ENCODE measurements at regions not wholly inside any gene's neighbourhood (a gene's known extent, or its start where the extent isn't known, plus 50 kb on each side); places are given as distances from the start of the nearest gene placed in this dataset.

GRCh38 chr13:71939186-71939585 is 72.2 kb upstream of the DACH1 start:
- no peak overlapping the region for H3K4me3 ChIP-seq
- no peak for DNase-seq (ENCODE audit: low spot score)
- no peak for TF ChIP-seq CTCF (IDR thresholded peaks at IDR 0.05)
- no peak overlapping the region for H3K27ac ChIP-seq

DNA sequence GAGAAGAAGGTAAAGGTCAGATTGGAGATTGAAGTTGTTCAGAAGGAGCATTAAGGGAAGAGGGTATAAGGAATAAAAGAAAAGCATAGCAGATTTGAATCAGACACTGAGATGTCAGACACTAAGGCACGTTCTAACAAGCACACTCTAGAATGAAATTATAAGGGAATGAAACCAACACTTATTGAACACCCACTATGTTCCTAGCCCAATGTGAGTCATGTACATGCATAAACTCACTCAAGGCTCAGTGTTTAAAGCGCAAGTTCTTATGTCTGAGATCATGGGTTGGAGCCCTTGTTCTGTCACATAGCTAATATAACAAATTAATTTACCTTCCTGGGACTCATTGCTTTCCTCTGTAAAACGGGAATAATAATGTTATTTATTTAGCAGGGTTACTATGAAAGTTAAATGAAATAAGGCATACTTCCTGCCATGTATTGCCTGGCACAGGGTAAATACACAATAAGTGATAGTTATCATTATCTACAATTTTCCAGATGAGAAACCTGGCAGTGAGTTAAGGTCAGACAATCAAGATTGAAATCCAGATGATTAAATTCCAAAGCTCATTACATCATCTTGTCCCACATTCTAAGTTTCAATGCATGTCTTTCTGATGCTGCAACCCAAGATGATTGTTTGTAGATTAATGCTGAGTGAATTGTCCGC is 68.3 kb upstream of the DACH1 start:
- H3K27ac ChIP-seq, result no peak overlapping the region
- no peak for DNase-seq (ENCODE audit: low spot score)
- TF ChIP-seq CTCF (IDR thresholded peaks at IDR 0.05), result no peak
- no peak overlapping the region for H3K4me3 ChIP-seq

DNA sequence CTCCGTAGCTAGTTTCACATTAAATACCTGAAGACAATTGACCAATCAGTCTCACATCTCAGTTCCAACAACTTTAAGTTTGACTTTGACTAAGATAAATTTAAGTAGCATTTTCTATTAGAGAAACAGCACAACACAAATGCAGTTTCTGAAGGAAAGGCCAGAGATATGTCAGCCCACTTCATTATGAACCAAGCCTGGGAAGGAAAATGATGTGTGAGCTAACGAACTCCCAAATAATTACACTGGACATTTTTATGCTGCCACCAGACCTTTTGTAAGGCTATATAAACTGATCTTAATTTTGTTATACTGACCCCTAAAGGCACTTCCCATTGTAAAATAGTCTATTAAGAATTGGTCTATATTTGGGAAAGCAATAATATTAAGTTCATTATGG is 57.9 kb upstream of the DACH1 start:
- no peak for DNase-seq (ENCODE audit: low spot score)
- Histone ChIP-seq H3K4me3 (no peak overlapping the region), H3K27ac (no peak overlapping the region)
- no peak for TF ChIP-seq CTCF (IDR thresholded peaks at IDR 0.05)

GRCh38 chr13:71922194-71922593 is 55.2 kb upstream of the DACH1 start:
- DNase-seq (ENCODE audit: low spot score), result no peak
- Histone ChIP-seq H3K27ac (no peak overlapping the region), H3K4me3 (no peak overlapping the region)
- TF ChIP-seq CTCF (IDR thresholded peaks at IDR 0.05), result no peak

Measured in coronary artery (tissue), 2 donors.